Adipocyte (in vitro differentiated cells): ENCODE measurements at regions not wholly inside any gene's neighbourhood (a gene's known extent, or its start where the extent isn't known, plus 50 kb on each side); places are given as distances from the start of the nearest gene placed in this dataset.

Experiments
- DNase-seq: peaks from one replicate; pipeline ENCODE4 v3.0.0-alpha.2; 2015; ENCODE audit warnings: low read depth
- H3K27me3 ChIP-seq: replicated peaks from 2 replicates; pipeline ENCODE4 v1.7.0; 2013; ENCODE audit warnings: mild to moderate bottlenecking, low read length, moderate library complexity; ENCODE audit not compliant: control insufficient read depth, insufficient read depth
- H3K36me3 ChIP-seq: 2 replicates; pipeline ENCODE4 v1.7.0; 2013; ENCODE audit warnings: low read length, mild to moderate bottlenecking, moderate library complexity; ENCODE audit not compliant: control insufficient read depth, insufficient read depth, severe bottlenecking
- H3K4me1 ChIP-seq: 2 replicates; pipeline ENCODE4 v1.7.0; 2013; ENCODE audit warnings: mild to moderate bottlenecking, low read length, moderate library complexity; ENCODE audit not compliant: control insufficient read depth, insufficient read depth
- H3K4me3 ChIP-seq: 2 replicates; pipeline ENCODE4 v1.7.0; 2013; ENCODE audit warnings: mild to moderate bottlenecking, low read length, moderate library complexity
- H3K9ac ChIP-seq: 2 replicates; pipeline ENCODE4 v1.7.0; 2013; ENCODE audit warnings: mild to moderate bottlenecking, low read length, moderate library complexity
- H3K9me3 ChIP-seq: 2 replicates; pipeline ENCODE4 v1.7.0; 2013; ENCODE audit warnings: mild to moderate bottlenecking, low read length, moderate library complexity; ENCODE audit not compliant: control insufficient read depth

DNA sequence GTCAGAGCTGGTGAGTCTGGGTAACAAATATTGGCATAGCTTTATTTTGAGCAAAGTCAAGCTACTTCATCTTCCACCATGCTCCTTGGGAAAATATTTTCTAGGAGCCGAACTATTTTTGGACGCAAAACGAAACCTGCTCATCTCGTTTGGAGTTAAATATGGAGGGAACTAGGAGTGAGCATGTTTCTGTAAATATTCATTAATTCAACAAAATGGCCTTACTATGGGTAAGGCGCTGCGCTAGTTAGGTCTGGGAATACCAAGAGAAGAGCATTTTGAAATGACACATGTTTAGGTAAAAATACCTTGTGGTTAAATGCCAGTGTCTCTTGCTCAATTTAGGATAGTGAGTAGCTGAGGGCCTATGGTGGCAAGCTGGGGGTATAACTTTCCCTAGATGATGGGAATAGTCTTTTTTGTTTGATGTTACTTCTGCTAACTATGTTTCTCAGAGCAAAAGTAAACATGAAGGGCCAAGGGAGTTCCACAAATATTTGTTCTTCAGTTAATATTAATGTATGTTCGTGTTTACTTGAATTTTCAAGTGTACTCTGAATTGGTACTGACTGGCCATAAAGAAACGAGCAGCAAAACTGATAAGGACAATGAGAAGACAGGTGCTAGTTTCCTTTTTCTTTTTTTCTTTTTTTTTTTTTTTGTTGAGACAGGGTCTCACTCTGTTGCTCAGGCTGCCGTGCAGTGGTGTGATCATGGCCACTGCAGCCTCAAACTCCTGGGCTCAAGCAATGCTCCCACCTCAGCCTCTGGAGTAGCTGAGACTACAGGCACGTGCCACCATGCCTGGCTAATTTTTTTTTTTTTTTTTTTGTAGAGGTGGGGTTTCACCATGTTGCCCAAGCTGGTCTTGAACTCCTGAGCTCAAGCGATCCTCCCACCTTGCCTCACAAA, 77.7 kb downstream of the MAP1LC3B2 start:
- Histone ChIP-seq H3K27me3 (no peaks in the 10 kb centered on the region), H3K9ac (no peak overlapping the region), H3K4me3 (no peak overlapping the region), H3K9me3 (peaks cover 3% of the 10 kb centered on the region), H3K4me1 (no peaks in the 10 kb centered on the region), H3K36me3 (no peaks in the 10 kb centered on the region)
- no peak for DNase-seq

DNA sequence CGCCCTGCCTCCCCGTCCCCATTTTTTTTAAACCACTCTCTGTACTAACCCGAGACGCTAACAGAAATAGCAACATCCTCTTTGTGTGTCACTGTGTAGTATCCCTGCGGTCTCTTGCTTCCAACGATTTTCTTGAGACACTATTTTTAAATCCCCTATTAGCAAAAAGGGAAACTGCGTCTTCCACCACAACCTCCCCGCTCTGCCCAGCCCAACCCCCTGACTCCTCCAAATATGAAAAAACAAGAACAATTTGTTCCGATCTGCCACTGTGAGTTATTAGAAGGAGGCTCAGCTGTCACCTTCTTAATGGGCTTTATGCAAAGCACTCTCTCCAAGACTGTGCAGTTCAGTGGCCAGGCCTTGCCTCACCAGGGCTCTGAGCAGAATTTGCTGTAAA, 76.3 kb downstream of the MAP1LC3B2 start:
- H3K4me3 ChIP-seq: no peak overlapping the region
- no peaks in the 10 kb centered on the region for H3K27me3 ChIP-seq
- no peaks in the 10 kb centered on the region for H3K9me3 ChIP-seq
- no peaks in the 10 kb centered on the region for H3K36me3 ChIP-seq
- no peaks in the 10 kb centered on the region for H3K4me1 ChIP-seq
- no peak for DNase-seq
- no peak overlapping the region for H3K9ac ChIP-seq

DNA sequence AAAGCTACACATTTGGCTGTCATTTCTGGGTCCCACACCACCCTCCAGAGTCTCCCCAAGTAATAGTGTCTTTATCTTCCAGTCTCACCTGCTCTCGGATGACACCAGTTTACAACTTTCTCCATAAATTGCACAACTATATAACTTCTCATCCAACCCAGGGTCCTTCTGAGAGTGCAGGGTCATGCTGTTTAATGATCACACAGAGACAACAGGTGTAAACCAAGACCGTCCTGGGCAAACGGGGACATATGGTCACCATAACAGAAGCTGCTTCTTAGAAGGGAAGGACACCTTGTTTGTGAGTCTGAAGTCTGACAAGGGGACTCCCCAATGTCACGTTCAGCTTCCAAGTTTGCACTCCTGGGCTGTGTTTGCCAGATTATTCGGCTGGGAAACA, 74.3 kb downstream of the MAP1LC3B2 start:
- DNase-seq: no peak
- H3K4me1 ChIP-seq: peaks cover 14% of the 10 kb centered on the region
- no peaks in the 10 kb centered on the region for H3K9me3 ChIP-seq
- H3K9ac ChIP-seq: no peak overlapping the region
- H3K36me3 ChIP-seq: no peaks in the 10 kb centered on the region
- no peaks in the 10 kb centered on the region for H3K27me3 ChIP-seq
- no peak overlapping the region for H3K4me3 ChIP-seq

DNA sequence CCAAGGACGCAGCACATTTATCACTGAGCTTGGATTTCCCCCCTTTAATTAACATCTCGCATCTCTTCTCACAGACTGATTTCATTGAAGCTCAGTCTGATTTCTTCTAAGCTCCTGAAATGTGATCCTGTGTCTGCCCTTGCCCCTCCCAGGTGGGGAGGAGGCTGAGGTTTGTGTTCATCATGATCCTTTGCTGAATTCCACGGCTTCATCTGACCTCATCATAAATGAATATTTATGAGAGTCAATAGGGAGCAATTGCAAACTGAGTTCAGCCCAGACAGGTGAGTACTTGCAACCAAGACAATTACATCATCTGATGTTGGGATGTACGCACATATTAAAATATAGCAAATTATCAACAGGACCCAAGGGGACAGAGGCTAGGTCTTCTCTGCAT, 72.4 kb downstream of the MAP1LC3B2 start:
- Histone ChIP-seq H3K27me3 (no peaks in the 10 kb centered on the region), H3K4me1 (peaks cover 14% of the 10 kb centered on the region), H3K9me3 (no peaks in the 10 kb centered on the region), H3K9ac (no peak overlapping the region), H3K4me3 (no peak overlapping the region), H3K36me3 (no peaks in the 10 kb centered on the region)
- DNase-seq: no peak

DNA sequence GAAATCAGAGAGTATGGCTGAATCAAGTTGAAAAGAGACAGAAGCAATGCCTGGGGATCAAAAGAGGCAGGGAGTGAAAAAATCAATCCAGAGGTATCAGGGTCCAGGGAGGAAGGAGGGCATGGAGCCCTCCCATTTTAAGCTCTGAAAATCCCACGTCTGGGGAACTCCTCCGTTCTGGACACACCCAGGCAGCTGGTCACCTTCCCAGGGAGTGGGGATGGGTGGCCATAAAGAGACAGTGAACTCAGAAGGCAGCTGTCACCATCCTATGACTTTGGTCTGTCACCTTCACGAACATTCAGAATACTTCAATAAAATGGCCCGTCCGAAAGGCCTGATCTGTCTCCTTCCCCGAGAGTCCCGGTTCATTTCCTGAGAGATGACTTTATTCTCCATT, 71.6 kb downstream of the MAP1LC3B2 start:
- Histone ChIP-seq H3K36me3 (no peaks in the 10 kb centered on the region), H3K4me1 (peaks cover 14% of the 10 kb centered on the region), H3K27me3 (no peaks in the 10 kb centered on the region), H3K9me3 (no peaks in the 10 kb centered on the region), H3K4me3 (no peak overlapping the region), H3K9ac (no peak overlapping the region)
- DNase-seq: no peak

DNA sequence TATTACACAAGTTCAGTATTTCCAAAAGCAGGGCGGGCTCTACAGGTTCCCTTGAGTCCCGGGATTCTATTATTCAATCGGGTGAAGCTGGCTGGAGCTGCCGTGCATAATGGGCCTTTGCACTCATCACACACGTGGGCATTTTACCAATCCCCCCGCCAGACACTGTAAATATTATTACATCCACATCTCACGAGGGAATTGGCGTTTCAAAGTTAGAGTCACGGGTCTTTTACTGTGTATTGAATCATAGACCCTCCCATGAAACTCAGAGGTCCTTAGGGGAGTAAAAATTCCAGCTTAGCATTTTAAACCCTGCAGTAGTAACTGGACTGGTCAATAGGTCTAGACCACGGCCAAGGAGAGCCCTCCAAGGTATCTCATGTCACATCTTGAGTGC, 70.3 kb downstream of the MAP1LC3B2 start:
- Histone ChIP-seq H3K9me3 (no peaks in the 10 kb centered on the region), H3K27me3 (no peaks in the 10 kb centered on the region), H3K36me3 (no peaks in the 10 kb centered on the region), H3K4me1 (peaks cover 14% of the 10 kb centered on the region), H3K4me3 (peak overlapping the region; percentile 15), H3K9ac (no peak overlapping the region)
- DNase-seq: no peak

DNA sequence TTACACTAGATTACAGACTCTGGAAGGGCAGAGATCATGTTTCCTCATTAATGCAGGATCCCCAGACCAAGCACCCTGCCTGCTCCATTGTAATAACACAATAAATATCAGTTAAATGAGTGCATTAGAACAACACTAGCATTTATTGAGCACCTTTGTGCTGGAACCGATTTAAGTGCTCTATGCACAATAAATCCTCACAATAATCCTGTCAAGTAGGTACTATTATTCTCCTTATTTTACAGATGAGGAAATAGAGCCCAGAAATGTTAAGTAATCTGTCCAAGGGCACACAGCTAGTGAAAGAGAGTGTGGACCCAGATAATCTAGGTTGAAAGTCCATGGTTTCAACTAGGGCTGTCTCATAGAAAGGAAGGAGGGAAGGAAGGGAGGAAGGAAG, 69.8 kb downstream of the MAP1LC3B2 start:
- Histone ChIP-seq H3K36me3 (no peaks in the 10 kb centered on the region), H3K27me3 (no peaks in the 10 kb centered on the region), H3K4me3 (no peak overlapping the region), H3K4me1 (peaks cover 14% of the 10 kb centered on the region), H3K9ac (no peak overlapping the region), H3K9me3 (peaks cover 2% of the 10 kb centered on the region)
- no peak for DNase-seq

DNA sequence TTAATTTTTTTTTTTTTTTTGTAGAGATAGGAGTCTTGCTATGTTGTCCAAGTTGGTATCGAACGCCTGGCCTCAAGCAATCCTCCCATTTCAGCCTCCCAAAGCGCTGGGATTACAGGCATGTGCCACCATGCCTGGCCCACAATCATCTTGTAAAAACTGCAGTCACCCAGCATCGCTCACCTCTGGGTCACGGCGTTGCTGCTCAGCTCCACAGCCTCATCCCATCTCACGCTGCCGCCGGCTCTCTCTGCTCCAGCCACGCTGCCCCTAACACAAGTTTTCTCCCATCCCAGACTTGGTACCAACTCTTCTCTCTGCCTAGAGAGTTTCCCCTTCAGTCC, 69.2 kb downstream of the MAP1LC3B2 start:
- no peak for DNase-seq
- Histone ChIP-seq H3K9ac (no peak overlapping the region), H3K4me1 (peaks cover 14% of the 10 kb centered on the region), H3K4me3 (no peak overlapping the region), H3K27me3 (no peaks in the 10 kb centered on the region), H3K36me3 (no peaks in the 10 kb centered on the region), H3K9me3 (peaks cover 4% of the 10 kb centered on the region)
